Epithelial cell of esophagus (primary cell): ENCODE measurements at regions not wholly inside any gene's neighbourhood (a gene's known extent, or its start where the extent isn't known, plus 50 kb on each side); places are given as distances from the start of the nearest gene placed in this dataset.

Experiments used
- DNase-seq: peaks from one replicate; pipeline ENCODE4 v3.0.0; 2010; ENCODE audit warnings: low read depth
- H3K4me3 ChIP-seq: 2 replicates; pipeline ENCODE4 v1.5.1; 2011; ENCODE audit warnings: mild to moderate bottlenecking, low read length, control low read depth
- TF ChIP-seq, protein P1 (sequence below): IDR thresholded peaks from 2 replicates; pipeline ENCODE4 v1.5.1; 2011; ENCODE audit warnings: low read depth, mild to moderate bottlenecking, low read length, control low read depth, inconsistent platforms; ENCODE audit not compliant: insufficient read depth; ENCODE audit errors: missing control alignments

DNA sequence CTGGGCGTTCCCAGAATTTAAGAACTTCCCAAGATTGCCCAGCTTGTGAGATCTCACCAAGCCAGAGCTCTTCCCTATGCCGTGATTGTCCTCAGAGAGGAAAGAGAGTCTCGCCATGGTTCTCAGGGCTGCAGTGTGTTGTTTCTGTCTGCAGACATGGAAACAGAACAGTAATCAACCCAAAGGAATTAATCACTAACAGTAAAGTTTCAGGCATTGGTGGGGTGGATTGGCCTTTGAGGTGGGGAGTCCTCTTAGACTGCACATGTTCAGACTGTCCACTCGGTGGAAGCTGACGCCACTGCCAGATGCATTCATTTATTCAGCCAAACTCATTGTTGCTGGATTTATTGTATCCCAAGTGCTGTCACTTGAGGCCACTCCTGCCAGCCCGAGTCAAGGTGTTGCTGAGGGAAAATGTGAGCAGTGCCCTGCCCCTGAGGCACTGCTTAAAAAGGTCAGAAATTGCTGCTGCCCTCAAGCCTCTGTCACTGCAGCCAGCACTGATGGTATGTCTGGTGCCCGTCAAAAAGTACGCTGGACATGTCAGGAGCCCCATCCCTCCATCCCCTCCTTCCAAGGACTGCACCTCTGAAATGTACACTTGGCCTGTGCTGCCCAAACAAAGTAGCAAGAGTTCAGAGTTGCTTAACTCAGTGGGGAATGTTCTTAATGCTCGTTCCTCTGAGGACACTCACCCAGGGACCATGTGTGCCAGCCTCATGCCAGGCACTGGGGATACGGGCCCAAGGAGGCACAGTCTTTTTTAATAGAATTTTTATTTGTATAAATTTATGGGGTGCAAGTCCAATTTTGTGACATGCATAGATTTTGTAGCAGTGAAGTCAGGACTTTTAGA is 201.0 kb downstream of the GLI2 start:
- DNase-seq = no peak
- no peak overlapping the region for H3K4me3 ChIP-seq
- TF ChIP-seq, protein P1, sequence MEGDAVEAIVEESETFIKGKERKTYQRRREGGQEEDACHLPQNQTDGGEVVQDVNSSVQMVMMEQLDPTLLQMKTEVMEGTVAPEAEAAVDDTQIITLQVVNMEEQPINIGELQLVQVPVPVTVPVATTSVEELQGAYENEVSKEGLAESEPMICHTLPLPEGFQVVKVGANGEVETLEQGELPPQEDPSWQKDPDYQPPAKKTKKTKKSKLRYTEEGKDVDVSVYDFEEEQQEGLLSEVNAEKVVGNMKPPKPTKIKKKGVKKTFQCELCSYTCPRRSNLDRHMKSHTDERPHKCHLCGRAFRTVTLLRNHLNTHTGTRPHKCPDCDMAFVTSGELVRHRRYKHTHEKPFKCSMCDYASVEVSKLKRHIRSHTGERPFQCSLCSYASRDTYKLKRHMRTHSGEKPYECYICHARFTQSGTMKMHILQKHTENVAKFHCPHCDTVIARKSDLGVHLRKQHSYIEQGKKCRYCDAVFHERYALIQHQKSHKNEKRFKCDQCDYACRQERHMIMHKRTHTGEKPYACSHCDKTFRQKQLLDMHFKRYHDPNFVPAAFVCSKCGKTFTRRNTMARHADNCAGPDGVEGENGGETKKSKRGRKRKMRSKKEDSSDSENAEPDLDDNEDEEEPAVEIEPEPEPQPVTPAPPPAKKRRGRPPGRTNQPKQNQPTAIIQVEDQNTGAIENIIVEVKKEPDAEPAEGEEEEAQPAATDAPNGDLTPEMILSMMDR = no peak

DNA sequence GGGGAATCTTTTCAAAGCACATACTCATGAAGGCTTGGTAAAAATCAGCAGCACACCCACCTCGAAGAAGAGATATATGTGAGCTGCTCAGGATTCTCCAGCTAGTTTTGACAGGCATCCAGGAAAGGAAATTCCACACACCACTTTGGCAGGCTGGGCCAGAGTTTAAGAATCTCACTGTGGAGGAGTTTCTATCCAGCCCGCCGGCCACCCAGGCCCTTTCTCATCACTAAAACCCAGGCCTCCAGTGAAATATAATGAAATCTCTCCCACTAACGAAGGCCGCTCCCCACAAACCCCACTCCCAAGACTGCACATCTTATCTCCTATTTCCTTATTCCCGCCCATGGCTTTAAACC is 202.0 kb downstream of the GLI2 start:
- no peak for DNase-seq
- no peak overlapping the region for H3K4me3 ChIP-seq
- TF ChIP-seq, protein P1 = no peak

- no peak for DNase-seq
- no peak overlapping the region for H3K4me3 ChIP-seq
Measured at GRCh38 chr2:120938045-120938771, 202.5 kb downstream of the GLI2 start.

DNA sequence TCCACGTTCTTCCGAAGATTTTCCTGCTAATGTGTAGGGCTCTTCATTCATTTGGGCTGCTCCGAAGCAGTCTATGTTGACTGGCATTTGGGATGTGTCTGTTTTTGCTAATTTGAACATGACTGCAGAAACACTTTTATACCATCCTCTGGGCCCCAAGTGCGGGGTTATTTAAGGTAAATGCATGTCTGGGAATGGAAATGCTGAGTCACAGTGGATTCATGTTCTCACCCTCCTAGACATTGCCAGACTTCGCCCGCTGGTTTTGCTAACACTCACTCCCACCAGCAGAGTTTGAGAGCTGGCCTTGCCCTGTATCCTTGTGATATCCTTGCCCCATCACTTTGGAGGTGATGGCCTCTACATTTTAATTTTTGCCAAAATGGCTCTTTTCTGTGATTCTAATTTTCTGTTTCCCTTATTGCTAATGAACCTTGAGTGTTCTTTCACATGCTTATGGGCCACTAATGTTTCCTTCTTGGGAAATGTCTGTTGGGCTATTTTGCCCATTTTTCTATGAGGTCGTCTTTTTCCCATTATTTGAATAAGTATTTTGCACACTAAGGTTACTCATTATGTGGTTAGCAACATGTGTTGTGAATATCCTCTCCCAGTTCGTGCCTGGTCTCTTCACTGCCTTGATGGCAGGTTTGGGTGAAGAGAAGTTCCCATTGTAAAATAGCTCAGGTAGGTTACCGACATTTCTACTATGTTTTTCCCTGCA is 204.1 kb downstream of the GLI2 start:
- DNase-seq = peak; percentile 86
- TF ChIP-seq, protein P1 = no peak
- H3K4me3 ChIP-seq = no peak overlapping the region

More at GRCh38 chr2:120938045-120938771, 202.5 kb downstream of the GLI2 start:
- TF ChIP-seq, protein P1 = no peak

- no peak overlapping the region for H3K4me3 ChIP-seq
- TF ChIP-seq, protein P1 = no peak
- no peak for DNase-seq
Measured at GRCh38 chr2:120940319-120940696, 204.6 kb downstream of the GLI2 start.

DNA sequence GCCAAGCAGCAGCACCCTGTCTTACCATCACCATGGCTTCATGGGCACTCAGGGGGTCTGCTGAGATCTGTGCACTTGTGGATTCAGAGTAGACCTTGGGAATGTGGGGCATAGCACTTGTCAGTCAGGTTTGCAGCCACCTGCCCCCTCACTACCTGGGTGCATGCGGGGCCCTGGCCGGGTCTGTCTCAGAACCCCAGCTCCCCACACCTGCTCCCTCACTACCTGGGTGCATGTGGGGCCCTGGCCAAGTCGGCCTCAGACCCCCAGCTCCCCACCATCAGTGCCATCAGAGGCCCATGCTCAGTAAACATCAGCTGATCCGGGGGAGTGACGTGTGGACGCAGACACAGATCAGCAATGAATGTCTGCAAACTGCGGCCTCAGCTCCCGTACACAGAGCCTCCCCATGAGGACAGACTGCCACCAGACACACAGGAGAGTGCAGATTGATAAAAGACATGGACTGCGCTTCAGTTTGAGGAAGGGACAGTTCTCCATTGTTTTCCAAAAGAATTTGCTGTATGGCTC is 205.1 kb downstream of the GLI2 start:
- no peak for DNase-seq
- TF ChIP-seq, protein P1 = no peak
- H3K4me3 ChIP-seq = no peak overlapping the region
